ENCODE measurements at regions not wholly inside any gene's neighbourhood (a gene's known extent, or its start where the extent isn't known, plus 50 kb on each side); places are given as distances from the start of the nearest gene placed in this dataset.

- no peak for TF ChIP-seq USF2 (IDR thresholded peaks at IDR 0.05; ENCODE audit: borderline replicate concordance, low read depth, low read length)
- TF ChIP-seq, protein P1, sequence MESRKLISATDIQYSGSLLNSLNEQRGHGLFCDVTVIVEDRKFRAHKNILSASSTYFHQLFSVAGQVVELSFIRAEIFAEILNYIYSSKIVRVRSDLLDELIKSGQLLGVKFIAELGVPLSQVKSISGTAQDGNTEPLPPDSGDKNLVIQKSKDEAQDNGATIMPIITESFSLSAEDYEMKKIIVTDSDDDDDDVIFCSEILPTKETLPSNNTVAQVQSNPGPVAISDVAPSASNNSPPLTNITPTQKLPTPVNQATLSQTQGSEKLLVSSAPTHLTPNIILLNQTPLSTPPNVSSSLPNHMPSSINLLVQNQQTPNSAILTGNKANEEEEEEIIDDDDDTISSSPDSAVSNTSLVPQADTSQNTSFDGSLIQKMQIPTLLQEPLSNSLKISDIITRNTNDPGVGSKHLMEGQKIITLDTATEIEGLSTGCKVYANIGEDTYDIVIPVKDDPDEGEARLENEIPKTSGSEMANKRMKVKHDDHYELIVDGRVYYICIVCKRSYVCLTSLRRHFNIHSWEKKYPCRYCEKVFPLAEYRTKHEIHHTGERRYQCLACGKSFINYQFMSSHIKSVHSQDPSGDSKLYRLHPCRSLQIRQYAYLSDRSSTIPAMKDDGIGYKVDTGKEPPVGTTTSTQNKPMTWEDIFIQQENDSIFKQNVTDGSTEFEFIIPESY (IDR thresholded peaks at IDR 0.05; ENCODE audit: borderline replicate concordance, low read depth), result no peak
- TF ChIP-seq NFIC (IDR thresholded peaks at IDR 0.05; ENCODE audit: borderline replicate concordance), result no peak
- TF ChIP-seq PBX3 (IDR thresholded peaks at IDR 0.05), result no peak
- TF ChIP-seq, protein P2, sequence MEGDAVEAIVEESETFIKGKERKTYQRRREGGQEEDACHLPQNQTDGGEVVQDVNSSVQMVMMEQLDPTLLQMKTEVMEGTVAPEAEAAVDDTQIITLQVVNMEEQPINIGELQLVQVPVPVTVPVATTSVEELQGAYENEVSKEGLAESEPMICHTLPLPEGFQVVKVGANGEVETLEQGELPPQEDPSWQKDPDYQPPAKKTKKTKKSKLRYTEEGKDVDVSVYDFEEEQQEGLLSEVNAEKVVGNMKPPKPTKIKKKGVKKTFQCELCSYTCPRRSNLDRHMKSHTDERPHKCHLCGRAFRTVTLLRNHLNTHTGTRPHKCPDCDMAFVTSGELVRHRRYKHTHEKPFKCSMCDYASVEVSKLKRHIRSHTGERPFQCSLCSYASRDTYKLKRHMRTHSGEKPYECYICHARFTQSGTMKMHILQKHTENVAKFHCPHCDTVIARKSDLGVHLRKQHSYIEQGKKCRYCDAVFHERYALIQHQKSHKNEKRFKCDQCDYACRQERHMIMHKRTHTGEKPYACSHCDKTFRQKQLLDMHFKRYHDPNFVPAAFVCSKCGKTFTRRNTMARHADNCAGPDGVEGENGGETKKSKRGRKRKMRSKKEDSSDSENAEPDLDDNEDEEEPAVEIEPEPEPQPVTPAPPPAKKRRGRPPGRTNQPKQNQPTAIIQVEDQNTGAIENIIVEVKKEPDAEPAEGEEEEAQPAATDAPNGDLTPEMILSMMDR (IDR thresholded peaks at IDR 0.05), result no peak
- TF ChIP-seq POLR2AphosphoS5 (IDR thresholded peaks at IDR 0.05; ENCODE audit: low read depth, low read length), result no peak
- no peak for TF ChIP-seq EZH2phosphoT487 (IDR thresholded peaks at IDR 0.05; ENCODE audit: borderline replicate concordance, low read depth)
- TF ChIP-seq RAD21 (IDR thresholded peaks at IDR 0.05; ENCODE audit: low read length), result no peak
- no peak for TF ChIP-seq SIN3A (IDR thresholded peaks at IDR 0.05; ENCODE audit: borderline replicate concordance, low read depth, low read length)
- no peak for TF ChIP-seq FOXM1 (IDR thresholded peaks at IDR 0.05; ENCODE audit: low read depth)
- TF ChIP-seq FOSL2 (IDR thresholded peaks at IDR 0.05; ENCODE audit: borderline replicate concordance, low read depth), result no peak
Observed at GRCh38 chr5:96315431-96315830, 117.6 kb downstream of the PCSK1 start.

Measured in SK-N-SH (cell line).